NCI-H82 treated with DMSO at 0.1 percent for 48 hours (cell line): ENCODE measurements at regions not wholly inside any gene's neighbourhood (a gene's known extent, or its start where the extent isn't known, plus 50 kb on each side); places are given as distances from the start of the nearest gene placed in this dataset.

ENCODE experiments used
- DNase-seq: peaks from one replicate; lab custom pipeline; 2025; ENCODE audit not compliant: unreplicated experiment; lab: John Stamatoyannopoulos, UW

DNA sequence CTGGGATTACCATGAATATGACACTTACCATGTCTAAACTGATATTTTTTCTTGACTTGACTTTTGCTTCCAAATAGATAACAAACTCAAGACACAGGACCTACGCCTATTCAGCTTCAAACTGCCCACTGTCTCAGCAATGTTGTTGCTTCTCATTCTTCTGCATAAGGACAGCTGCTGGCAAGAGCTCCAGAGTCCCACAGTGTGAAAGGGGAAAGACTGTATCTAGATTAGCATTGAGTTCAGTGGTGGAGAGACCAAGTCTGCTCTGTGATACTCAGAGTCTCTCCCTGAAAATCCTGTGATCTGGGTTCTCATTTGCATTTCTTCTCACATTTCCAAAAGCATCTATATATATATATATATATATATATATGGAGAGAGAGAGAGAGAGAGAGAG lies 247.9 kb upstream of the NT5C1B start:
- DNase-seq: no peak

- no peak for DNase-seq
Observed at GRCh38 chr2:18836436-18836835, 247.1 kb upstream of the NT5C1B start.

- no peak for DNase-seq
Observed at GRCh38 chr2:18835787-18836186, 246.4 kb upstream of the NT5C1B start.

- no peak for DNase-seq
Observed at GRCh38 chr2:18834341-18834740, 245.0 kb upstream of the NT5C1B start.

DNA sequence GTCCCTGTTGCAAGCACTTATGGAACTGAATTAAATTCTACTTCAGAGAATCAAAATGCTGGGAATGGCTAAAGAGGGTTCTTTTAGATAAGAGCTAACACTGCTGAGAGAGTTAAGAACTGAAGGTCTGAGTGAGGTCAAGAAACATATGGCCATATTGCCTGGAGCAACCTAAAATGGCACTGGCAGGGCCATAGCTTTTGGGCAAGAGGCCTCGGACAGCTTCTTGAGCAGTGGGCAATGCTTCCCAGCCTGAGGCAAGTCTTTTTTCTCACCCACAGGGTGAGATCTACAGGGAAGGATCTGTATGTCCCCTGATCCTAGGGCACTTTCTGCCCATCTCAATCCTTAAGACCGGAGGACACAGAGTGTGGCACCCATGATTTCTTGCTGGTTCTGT lies 244.6 kb upstream of the NT5C1B start:
- no peak for DNase-seq

GRCh38 chr2:18831916-18832510 lies 242.6 kb upstream of the NT5C1B start:
- no peak for DNase-seq

DNA sequence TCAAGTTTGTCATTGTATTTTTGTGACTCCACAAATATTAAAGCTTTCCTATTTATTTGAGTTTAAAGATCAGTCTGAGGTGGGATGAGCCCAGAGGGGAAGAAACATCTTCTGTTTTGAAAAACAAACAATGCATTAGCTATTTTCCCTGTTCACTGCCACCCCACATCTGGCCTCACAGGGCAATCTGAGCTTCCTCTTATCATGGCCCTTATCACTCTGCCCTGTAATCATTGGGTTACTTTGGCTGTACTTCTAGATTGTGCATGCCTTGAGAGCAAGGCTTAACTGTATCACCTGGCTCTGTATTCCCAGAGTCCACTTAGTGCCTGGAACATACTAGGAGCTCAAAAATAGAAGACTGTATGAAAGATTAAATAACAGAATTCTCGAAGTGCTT lies 241.6 kb upstream of the NT5C1B start:
- no peak for DNase-seq

DNA sequence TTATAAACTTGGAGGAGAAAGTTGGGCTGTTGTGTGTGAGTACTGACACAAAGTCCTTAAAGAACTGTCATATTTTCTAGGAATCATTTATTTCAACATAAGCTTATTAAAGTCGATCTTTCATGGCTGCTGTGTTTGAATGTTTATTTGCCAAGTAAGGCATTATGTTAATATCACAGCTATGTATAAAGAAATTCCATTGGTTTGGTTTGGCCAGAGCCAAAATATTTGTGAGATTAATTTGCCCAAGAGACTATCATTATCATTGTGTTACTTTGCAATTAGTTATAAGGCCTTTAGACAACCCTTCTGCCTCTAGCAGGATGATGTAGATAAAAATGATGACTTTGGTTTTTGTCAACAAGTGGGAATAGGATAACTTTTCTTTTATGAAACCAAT lies 240.6 kb upstream of the NT5C1B start:
- DNase-seq: no peak

- DNase-seq: no peak
Observed at GRCh38 chr2:18829251-18829902, 240.0 kb upstream of the NT5C1B start.

DNA sequence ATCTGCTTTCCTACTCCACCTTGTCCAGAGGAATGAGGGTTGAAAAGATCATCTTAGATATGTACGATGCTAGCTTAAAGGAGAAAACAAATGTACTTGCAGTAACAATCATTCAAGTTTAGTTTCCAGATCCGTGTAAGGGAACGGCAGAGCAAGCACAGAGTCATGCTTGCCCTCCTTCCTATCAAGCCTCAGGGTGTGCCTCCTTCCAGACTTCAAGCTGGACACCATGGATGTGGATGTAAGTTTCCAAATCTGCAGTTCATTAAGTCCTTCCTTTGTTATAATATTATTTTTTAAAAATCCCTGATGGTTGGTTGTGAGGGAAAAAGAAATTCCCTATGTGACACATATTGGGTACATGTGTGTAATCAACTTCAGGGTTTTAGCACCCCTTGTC lies 238.9 kb upstream of the NT5C1B start:
- DNase-seq: no peak

DNA sequence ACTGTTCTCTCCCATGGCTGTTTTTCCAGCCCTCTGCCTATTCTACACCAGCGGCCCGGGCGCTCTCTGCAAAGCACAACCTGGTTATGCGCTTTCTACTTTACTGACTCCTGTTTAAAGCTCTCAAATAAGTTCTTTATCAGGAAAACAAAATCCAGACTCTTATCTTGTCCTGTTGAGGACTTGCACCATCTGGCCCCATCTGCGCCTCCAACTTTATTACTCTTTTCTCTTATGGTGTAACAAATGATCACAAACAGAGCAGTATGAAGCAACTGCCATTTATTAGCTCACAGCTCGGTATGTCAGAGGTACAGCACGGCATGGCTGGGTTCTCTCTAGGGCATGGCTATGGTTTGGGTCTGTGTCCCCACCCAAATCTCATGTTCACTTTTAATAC lies 236.5 kb upstream of the NT5C1B start:
- DNase-seq: no peak

- DNase-seq: no peak
Observed at GRCh38 chr2:18824915-18825314, 235.5 kb upstream of the NT5C1B start.

- no peak for DNase-seq
Observed at GRCh38 chr2:18824325-18824790, 235.0 kb upstream of the NT5C1B start.

- DNase-seq: no peak
Observed at GRCh38 chr2:18821431-18821830, 232.1 kb upstream of the NT5C1B start.

DNA sequence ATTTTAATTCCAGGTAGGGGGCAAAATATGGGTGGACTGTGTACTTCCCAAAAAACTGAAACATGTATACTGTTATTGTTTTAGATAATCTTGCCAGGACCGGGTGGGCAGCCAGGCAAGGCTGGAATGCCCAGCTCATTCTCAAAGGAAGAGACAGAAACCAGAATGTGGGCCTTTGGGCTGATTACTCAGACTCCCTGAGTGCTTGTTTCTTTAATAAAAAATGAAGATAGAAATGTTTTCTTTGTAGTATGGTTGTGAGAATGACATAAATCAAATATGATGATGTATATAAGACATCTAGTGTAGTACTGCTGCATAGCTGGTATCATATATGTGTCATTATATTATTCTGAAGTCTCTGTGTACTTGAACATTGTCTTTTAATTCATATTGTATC lies 231.6 kb upstream of the NT5C1B start:
- no peak for DNase-seq

GRCh38 chr2:18819566-18819965 lies 230.2 kb upstream of the NT5C1B start:
- no peak for DNase-seq

DNA sequence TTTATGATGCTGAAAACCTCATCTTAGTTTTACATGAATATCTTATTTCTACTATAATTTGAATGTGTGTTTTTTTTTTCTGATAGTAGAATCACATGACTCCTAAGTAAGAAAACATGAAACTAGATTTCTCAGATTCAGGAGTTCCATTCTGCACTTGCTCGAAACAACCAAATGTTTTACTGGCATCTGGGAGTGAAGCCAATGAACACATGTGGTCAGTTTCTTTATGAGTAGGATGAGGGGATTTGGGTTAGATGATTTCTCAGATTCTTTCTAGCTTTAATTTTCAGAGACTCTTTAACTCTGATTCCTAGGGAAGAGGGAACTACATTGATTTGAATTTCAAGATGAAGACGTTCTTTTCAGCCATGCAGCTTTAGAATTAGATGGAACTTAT lies 225.0 kb upstream of the NT5C1B start:
- DNase-seq: no peak

DNA sequence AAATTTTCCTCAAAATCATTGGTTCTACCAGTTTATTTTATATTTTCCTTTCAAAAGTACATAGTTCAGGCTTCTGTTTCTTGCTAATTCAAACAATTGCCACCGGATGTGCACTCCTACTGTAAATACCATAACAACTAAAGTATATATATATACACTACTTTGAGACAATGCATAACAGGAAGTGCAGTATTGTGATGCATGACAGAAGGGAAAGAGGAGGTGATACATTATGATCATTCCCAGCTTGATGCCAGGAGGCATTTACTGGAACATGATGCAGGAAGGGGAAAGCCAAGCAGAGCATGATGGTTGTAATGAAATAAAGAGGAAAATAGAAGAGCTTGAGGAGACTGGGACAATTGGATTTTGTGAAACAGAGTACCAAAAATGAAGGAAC lies 215.2 kb upstream of the NT5C1B start:
- no peak for DNase-seq

DNA sequence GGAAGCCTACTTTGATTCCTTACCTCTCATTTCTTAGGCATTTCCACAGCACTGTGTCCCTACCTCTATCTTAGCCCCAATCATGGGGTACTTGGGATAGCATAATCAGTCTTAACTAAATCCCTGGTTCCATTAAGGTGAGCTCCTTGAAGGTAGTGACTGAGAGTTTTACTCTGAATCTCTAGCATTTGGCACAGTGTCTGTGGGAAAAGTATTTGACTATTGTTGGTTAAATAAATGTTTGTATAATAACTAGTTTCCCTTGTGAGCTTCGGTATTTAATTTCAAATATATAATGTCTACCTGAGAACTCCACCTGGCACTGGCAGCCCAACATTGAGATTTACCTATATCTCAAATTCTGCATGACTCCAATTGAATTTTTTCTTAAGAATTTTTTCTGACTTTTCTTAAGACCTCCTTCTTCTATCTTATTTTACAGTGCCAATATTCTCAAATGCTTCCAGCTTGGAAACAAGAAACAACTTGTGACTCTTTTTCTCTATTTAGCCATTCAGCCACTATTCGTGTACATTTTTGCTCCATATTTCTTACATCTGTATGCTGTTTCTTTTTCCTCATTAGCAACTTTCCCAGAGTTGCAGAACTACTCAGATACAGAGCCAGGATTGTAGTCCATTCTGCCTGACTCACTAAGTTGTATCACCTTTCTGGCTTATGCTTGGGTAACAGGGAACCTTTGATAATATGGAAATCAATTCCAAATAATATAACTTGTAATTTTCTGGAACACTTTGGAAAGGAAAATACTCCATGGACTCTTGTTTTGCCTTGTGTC lies 214.0 kb upstream of the NT5C1B start:
- DNase-seq: no peak

DNA sequence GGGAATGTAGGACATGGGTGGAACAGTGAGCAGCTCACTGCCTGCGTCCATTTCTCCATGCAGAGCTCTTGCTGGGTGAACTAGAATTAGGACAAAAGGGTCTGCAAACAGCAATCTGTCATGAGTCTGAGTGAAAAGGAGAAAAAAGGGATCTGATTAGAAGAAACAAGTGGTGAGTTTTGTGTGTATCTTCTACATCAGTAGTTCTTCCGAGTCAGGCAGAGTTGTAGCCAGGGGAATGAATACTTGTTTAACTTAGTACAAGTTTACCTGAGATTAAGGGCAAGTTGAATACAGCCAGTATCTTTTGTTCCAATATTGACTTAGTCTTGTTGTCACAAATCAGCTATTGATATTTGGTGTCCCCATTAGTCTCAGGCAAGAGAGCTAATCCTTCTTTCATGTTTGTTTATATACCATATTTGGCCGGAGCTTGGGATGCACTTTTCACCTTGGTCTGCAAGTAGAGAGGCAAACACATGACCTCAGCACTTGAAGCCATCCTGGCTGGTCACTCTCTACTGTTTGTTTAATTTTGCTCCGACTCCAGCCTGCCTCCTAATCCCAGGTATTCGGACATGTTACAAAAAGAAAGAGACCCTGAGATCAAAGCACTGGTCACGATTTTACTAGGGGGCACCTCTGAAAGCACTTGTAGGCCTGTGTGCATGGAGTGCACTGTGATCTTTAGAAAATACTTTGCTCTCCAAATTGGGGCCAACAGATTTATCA lies 211.0 kb upstream of the NT5C1B start:
- DNase-seq: no peak

- no peak for DNase-seq
Observed at GRCh38 chr2:18799397-18799796, 210.0 kb upstream of the NT5C1B start.
